ENCODE measurements at regions not wholly inside any gene's neighbourhood (a gene's known extent, or its start where the extent isn't known, plus 50 kb on each side); places are given as distances from the start of the nearest gene placed in this dataset.
"Not testable (repeated sequence)": the region's sequence is repeated elsewhere in the genome, so short reads cannot be mapped to it uniquely, and the experiment has no call there.

DNA sequence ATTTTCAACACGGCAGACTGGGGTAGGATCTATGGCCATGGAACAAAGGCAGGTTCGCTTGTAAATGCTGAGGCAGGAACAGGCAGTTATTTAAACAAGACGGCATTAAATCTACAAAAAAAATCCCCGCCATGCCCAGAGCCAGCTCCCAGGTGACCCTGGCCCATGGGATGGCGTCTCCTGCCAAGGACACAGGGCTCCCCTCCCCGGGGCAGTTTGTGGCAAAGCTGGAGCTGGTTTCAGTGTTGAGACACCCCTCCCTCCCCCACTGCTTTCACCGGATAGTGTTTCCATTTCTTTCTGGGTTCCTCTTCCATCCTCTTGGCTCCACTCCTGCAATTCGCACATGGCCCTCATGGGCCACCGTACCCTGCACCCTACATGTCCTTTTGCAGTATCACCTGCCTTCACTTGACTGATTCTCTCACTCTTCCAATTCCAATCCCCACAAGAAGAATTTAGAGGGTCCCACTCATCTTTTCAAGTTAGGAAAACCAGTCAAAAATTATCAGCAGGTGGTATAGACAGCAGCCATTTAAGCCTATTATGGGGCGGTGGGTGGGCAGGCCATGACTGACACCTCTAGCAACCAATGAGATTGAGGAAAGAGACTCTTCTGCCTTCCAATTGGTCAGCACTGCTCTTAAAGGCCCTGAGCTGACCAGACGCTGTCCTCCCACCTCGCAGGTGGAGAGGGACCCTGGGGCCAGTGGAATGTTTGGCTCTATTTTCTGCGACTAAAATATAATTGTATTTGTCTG, 52.0 kb downstream of the OLIG1 start:
- no peak for DNase-seq (ENCODE audit: low read depth, low spot score)

GRCh38 chr21:33122507-33122906, 52.6 kb downstream of the OLIG1 start:
- no peak for DNase-seq (ENCODE audit: low read depth, low spot score)

GRCh38 chr21:33123374-33124123, 53.6 kb downstream of the OLIG1 start:
- DNase-seq (ENCODE audit: low read depth, low spot score), result no peak

DNA sequence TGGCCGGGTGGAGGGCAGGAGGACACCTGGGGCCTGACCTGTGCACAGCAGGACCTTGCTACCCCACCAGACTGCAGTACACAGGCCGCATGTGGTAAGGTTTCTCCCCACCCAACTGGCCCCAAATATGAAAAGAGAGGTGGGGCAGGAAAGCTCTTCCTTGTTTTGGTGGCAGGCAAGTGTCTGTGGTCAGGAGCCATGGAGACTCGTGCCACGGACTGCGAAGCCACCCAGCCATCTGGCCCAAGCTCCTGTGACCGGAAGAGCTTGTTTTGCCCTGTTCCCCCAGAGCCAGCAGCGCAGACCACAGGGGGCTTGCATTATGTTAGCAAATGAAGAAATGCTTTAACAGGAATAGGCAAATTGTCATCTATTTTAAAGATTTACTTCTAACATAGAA, 54.9 kb downstream of the OLIG1 start:
- no peak for DNase-seq (ENCODE audit: low read depth, low spot score)

GRCh38 chr21:33125680-33126375, 55.9 kb downstream of the OLIG1 start:
- no peak for DNase-seq (ENCODE audit: low read depth, low spot score)

DNA sequence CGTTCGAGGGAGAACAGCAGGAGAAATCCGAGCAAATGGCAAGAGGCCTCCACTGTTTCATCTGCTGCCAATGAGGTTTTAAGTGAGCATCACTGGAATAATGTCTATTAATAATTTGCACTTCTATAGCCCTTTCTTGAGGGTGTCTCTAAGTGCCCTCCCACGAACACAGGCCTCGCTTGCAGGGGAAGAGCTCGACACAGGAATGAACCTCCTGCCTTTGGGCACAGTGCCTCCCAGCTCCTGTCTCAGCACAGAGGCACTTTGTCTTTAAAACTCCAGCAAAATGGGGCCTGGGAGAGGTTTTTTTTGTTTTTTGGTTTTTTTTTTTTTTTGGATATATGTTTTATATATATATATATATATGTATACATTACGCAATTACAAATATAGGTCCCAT, 56.6 kb downstream of the OLIG1 start:
- no peak for DNase-seq (ENCODE audit: low read depth, low spot score)

- peak; percentile 24 for DNase-seq (ENCODE audit: low read depth, low spot score)
Measured at GRCh38 chr21:33127154-33127867, 57.4 kb downstream of the OLIG1 start.

DNA sequence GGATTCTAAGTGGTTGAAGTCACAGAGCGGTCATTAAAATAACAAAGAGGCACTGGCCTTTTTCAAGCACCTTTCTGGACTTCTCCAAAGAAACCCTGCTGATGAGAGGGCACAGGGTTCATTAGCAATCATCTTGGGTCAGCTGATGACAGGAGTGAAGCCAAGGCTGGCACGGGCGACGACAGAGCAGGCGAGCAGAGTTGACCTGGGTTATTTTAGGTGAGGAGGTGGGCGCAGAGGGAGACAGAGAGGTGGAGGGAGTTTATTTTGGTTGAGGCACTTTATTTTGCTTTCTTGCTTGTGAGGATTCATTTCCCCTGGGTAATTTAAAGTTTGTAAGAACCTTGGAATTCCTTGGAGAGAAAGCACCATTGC, 57.9 kb downstream of the OLIG1 start:
- no peak for DNase-seq (ENCODE audit: low read depth, low spot score)

GRCh38 chr21:33128538-33128937, 58.6 kb downstream of the OLIG1 start:
- DNase-seq (ENCODE audit: low read depth, low spot score), result no peak

DNA sequence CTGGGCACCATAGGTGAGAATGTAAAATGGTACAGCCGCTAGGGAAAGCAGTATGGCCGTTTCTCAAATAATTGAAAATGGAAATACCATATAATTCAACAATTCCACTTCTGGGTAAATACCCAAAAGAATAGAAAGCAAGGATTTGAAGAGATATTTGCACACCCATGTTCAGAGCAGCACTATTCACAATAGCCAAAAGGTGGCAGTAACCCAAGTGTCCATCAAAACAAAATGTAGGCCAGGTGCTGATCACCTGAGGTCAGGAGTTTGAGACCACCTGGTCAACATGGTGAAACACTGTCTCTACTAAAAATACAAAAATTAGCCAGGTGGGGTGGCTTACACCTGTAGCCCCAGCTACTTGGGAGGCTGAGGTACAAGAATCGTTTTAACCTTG, 62.1 kb downstream of the OLIG1 start:
- no peak for DNase-seq (ENCODE audit: low read depth, low spot score)

- no peak for DNase-seq (ENCODE audit: low read depth, low spot score)
Measured at GRCh38 chr21:33133892-33134291, 64.0 kb downstream of the OLIG1 start.

- DNase-seq (ENCODE audit: low read depth, low spot score), result no peak
Measured at GRCh38 chr21:33135925-33136324, 66.0 kb downstream of the OLIG1 start.

GRCh38 chr21:33136847-33137502, 67.0 kb downstream of the OLIG1 start:
- DNase-seq (ENCODE audit: low read depth, low spot score), result no peak

GRCh38 chr21:33139084-33139483, 69.1 kb downstream of the OLIG1 start:
- DNase-seq (ENCODE audit: low read depth, low spot score), result no peak

GRCh38 chr21:33140288-33140687, 70.3 kb downstream of the OLIG1 start:
- no peak for DNase-seq (ENCODE audit: low read depth, low spot score)

DNA sequence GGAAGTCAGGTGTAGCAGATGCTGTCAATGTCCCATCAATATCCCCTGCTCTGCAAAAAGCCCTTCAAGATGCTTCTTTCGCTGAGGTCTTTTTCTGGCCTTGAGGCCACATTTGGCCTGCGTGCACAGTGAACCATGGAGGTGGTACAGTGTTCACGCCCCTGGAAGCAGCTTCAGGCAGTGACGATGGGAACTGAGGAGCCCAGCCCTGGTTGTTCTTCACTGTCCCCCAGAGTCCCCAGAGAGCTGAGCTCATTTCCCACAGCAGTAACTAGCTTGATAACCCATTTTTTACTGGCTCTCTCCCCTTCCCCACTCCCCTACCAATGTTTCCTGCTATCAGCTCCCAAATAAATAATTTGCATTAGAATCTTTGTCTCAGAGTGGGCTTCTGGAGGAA, 76.5 kb downstream of the OLIG1 start:
- DNase-seq (ENCODE audit: low read depth, low spot score), result no peak

DNA sequence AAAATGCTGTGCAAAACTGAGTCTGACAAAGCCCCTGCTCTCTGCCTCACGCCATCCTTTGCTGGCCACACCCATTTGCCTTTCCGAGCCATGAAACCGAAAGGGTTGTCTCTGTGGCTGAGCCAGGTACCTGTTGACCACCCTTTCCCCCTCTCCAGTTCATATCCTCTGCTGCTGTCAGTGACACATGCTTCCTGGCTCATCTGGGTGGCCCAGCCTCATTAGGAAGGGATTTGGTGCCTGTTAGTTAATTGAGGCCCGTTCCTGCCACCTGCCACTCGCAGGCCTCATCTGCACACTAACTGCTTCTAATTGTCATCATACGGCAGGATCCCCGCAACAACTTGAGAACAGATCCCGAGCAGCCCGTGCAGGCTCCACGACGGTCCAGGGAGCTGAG, 79.2 kb downstream of the OLIG1 start:
- DNase-seq (ENCODE audit: low read depth, low spot score), result no peak

DNA sequence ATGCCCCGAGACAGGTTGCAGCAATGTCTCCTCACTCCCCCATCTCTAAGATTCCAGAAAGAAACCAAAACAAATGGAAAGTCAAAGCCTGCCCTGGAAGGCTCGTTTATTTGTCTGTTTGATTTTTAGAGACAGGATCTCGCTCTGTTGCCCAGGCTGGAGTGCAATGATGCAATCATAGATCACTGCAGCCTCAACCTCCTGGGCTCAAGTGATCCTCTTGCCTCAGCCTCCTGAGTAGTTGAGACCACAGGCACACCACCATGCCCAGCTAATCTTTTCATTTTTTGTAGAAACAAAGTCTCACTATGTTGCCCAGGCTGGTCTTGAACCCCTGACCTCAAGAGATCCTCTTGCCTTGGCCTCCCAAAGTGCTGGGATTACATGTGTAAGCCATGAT, 78.8 kb upstream of the IFNAR2 start:
- DNase-seq (ENCODE audit: low read depth, low spot score), result not testable (repeated sequence)

DNA sequence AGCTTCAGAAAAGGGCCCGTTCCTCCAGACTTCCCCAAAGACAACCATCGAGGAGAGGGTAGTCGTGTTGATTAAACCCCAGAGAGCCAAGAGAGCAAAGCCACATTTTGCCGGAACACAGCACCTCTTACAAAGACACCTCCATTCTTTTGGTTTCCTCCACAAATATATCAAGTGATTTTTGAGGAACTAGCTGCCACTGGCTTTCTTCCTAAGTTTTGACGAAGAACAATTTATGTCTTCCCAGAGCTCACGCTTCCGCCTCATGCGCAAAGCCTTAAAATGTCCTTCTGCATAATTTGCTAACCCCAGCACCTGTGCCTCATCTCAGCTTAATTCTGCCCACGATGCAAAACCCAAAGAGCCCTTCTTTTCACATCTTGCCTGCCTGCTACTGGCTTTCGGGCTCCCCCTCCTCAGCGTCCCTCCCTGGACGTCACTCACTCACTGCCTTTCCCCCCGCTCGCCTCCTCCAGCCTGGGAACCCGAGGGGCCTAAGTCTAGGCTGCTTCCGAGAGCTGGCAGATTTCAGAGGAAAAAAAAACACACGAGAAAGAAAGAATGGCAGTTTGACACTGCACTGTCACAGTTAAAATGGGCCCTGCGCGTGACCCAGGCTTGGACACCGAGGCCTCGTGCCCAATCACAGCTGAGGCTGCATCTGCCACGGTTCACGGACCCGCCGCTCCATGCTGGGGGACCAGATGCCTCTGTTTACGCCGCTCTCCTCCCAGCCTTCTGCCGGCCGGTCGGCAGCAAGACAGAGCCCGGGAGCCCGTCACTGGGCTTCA, 77.6 kb upstream of the IFNAR2 start:
- no peak for DNase-seq (ENCODE audit: low read depth, low spot score)

GRCh38 chr21:33152732-33153130, 77.0 kb upstream of the IFNAR2 start:
- DNase-seq (ENCODE audit: low read depth, low spot score), result no peak

DNA sequence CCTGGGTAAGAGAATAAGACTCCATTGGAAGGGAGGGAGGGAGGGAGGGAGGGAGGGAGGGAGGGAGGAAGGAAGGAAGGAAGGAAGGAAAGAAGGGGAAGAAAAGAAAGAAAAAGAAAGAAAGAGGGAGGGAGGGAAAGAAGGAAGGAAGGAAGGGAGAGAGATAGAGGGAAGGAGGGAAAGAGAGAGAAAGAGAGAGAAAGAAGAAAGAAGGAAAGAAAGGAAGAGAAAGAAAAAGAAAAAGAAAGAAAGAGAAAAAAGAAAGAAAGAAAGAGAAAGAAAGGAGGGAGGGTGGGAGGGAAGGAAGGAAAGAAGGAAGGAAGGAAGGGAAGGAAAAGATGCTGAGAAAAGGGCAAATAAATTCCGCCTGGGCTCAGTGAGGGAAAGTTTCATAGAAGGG, 74.7 kb upstream of the IFNAR2 start:
- DNase-seq (ENCODE audit: low read depth, low spot score), result no peak

Data from activated CD4-positive, CD25-positive, alpha-beta regulatory T cell treated with anti-CD3 and anti-CD28 coated beads, Interleukin-2, amount 50 U/mL, for 16 hours (primary cell).